ENCODE measurements at regions not wholly inside any gene's neighbourhood (a gene's known extent, or its start where the extent isn't known, plus 50 kb on each side); places are given as distances from the start of the nearest gene placed in this dataset.

DNA sequence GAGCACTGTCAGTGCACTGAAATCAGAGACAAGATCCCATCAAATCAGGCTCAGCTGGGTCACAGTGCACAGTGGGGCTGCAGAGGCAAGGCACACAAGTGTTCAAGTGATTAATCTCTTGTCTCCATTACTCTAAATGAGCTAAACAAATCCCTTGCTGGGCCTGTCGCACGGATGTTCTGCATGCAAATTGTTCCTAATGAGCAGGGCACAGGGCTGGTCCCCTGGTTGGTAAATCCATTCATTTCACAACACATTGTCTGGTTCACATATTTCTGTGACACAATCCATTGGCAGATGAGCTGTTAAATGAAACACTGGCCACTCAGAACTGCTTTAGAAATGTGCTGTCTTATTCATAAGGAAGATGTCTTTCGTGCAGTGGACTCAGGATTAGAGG is 167.9 kb upstream of the BRINP1 start:
- DNase-seq (ENCODE audit: low spot score) = no peak
- TF ChIP-seq CTCF (IDR thresholded peaks at IDR 0.05; ENCODE audit: borderline replicate concordance, control extremely low read depth, extremely low read depth, insufficient read depth, missing control alignments) = no peak
- in situ Hi-C loops (cut with MboI; ENCODE audit: low sequenced_read_pairs, unreplicated experiment) = no loop called here

GRCh38 chr9:119533504-119533903 is 164.3 kb upstream of the BRINP1 start:
- in situ Hi-C loops (cut with MboI; ENCODE audit: low sequenced_read_pairs, unreplicated experiment) = no loop called here
- TF ChIP-seq CTCF (IDR thresholded peaks at IDR 0.05; ENCODE audit: borderline replicate concordance, control extremely low read depth, extremely low read depth, insufficient read depth, missing control alignments) = no peak
- DNase-seq (ENCODE audit: low spot score) = no peak

DNA sequence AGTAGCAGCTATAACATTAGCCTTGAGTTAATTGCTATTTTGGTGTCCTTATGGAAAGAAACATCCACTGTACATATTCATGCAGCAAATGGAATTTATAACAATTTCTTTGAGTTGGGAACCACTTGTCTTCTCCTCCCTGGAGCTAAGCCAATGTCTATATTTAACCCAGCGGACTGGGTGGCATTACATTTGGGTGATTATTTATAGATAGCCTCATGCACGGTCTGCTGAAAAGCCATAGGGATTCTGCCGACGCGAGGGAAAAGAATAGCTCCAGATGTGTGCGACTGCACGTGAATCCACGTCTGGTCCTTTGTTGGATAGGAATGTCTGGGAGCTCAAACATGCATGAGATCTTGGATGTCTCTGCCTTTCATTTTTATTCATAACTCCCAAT is 157.5 kb upstream of the BRINP1 start:
- no peak for TF ChIP-seq CTCF (IDR thresholded peaks at IDR 0.05; ENCODE audit: borderline replicate concordance, control extremely low read depth, extremely low read depth, insufficient read depth, missing control alignments)
- in situ Hi-C loops (cut with MboI; ENCODE audit: low sequenced_read_pairs, unreplicated experiment) = no loop called here
- no peak for DNase-seq (ENCODE audit: low spot score)

- no peak for DNase-seq (ENCODE audit: low spot score)
- in situ Hi-C loops (cut with MboI; ENCODE audit: low sequenced_read_pairs, unreplicated experiment) = no loop called here
- TF ChIP-seq CTCF (IDR thresholded peaks at IDR 0.05; ENCODE audit: borderline replicate concordance, control extremely low read depth, extremely low read depth, insufficient read depth, missing control alignments) = no peak
Observed at GRCh38 chr9:119523508-119523907, 154.3 kb upstream of the BRINP1 start.

GRCh38 chr9:119522381-119522780 is 153.1 kb upstream of the BRINP1 start:
- no peak for DNase-seq (ENCODE audit: low spot score)
- TF ChIP-seq CTCF (IDR thresholded peaks at IDR 0.05; ENCODE audit: borderline replicate concordance, control extremely low read depth, extremely low read depth, insufficient read depth, missing control alignments) = no peak

GRCh38 chr9:119509291-119509905 is 140.2 kb upstream of the BRINP1 start:
- TF ChIP-seq CTCF (IDR thresholded peaks at IDR 0.05; ENCODE audit: borderline replicate concordance, control extremely low read depth, extremely low read depth, insufficient read depth, missing control alignments) = no peak
- in situ Hi-C loops (cut with MboI; ENCODE audit: low sequenced_read_pairs, unreplicated experiment) = no loop called here
- no peak for DNase-seq (ENCODE audit: low spot score)

More at GRCh38 chr9:119522381-119522780, 153.1 kb upstream of the BRINP1 start:
- in situ Hi-C loops (cut with MboI; ENCODE audit: low sequenced_read_pairs, unreplicated experiment) = no loop called here
